HepG2 (cell line): ENCODE measurements at regions not wholly inside any gene's neighbourhood (a gene's known extent, or its start where the extent isn't known, plus 50 kb on each side); places are given as distances from the start of the nearest gene placed in this dataset.

ENCODE experiments used
- ATAC-seq: fragments of 200-7000 bp; cut with Tn5 transposase; 3 replicates; pipeline ENCODE4 v1.9.1; 2020; ENCODE audit warnings: mild to moderate bottlenecking, moderate library complexity
- BruUV-seq: library from RNA; stranded (reverse); fragments of 400-500 nt; replicated peaks from 2 replicates; lab custom pipeline; 2021; lab: Mats Ljungman, UMichigan
- CTCF ChIA-PET: fragments of 300-600 bp; formaldehyde crosslinking; extraction: SDS; loops from one replicate; lab custom pipeline; 2021; ENCODE audit warnings: low total read pairs, inconsistent platforms, low intra/inter-chr PET ratio; lab: Yijun Ruan, JAX
- POLR2A ChIA-PET: fragments of 350-600 bp; sonication (Branson Sonifier 250); formaldehyde crosslinking; loops from one replicate; lab custom pipeline; 2020; ENCODE audit warnings: antibody characterized with exemption, inconsistent platforms; lab: Yijun Ruan, JAX
- DNase-seq: peaks from one replicate; pipeline ENCODE4 v3.0.0-alpha.2; 2015; ENCODE audit warnings: low spot score
- FAIRE-seq: peaks from 3 replicates; lab custom pipeline; 2011; peaks lifted over from hg19 to GRCh38; lab: Jason Lieb, UNC
- H2AFZ ChIP-seq: one replicate; pipeline ENCODE4 v1.6.1; 2011; ENCODE audit warnings: low read length, inconsistent platforms
- H3K27ac ChIP-seq: fragments of 300-600 bp; 3 replicates; pipeline ENCODE4 v1.8.0; 2011; ENCODE audit warnings: mixed run types, mild to moderate bottlenecking, mixed read lengths, low read length, inconsistent platforms; ENCODE audit not compliant: insufficient read depth; ENCODE audit errors: extremely low read length
- H3K27me3 ChIP-seq, 2 experiments: fragments of 200-600 bp in 1 of 2; 2 replicates in 1 of 2; 3 replicates in 1 of 2; pipeline versions ENCODE4 v1.6.0 to v1.8.0; 2011; ENCODE audit warnings: low read length in 2 of 2, mild to moderate bottlenecking in 2 of 2, moderate library complexity in 2 of 2, inconsistent platforms in 1 of 2; ENCODE audit not compliant: insufficient read depth in 2 of 2, control insufficient read depth in 1 of 2
- H3K36me3 ChIP-seq, 2 experiments: fragments of 200-600 bp in 1 of 2; replicated peaks in 1 of 2; 2 replicates in 1 of 2; 3 replicates in 1 of 2; pipeline versions ENCODE4 v1.5.1 to v1.8.0; 2011; ENCODE audit warnings: low read length in 2 of 2, inconsistent platforms in 1 of 2; ENCODE audit not compliant: insufficient read depth in 2 of 2, control insufficient read depth in 1 of 2
- H3K4me1 ChIP-seq: 2 replicates; pipeline ENCODE4 v1.5.1; 2012; ENCODE audit warnings: low read length, inconsistent platforms; ENCODE audit not compliant: insufficient read depth
- H3K4me2 ChIP-seq: 2 replicates; pipeline ENCODE4 v1.6.0; 2011; ENCODE audit warnings: low read depth, low read length, inconsistent platforms
- H3K4me3 ChIP-seq, 3 experiments: fragments of 200-600 bp in 1 of 3; sonication (generic), shearing (Covaris generic) in 1 of 3; replicated peaks in 1 of 3; 2 replicates each; pipeline ENCODE4 v1.5.1; 2011 to 2016; ENCODE audit warnings: low read length in 3 of 3, inconsistent platforms in 2 of 3, low read depth in 2 of 3, mild to moderate bottlenecking in 2 of 3, control low read depth in 1 of 3, mixed read lengths in 1 of 3; ENCODE audit not compliant: insufficient read depth in 1 of 3
- H3K79me2 ChIP-seq: one replicate; pipeline ENCODE4 v1.6.1; 2011; ENCODE audit warnings: low read length, inconsistent platforms; ENCODE audit not compliant: insufficient read depth
- H3K9ac ChIP-seq: 2 replicates; pipeline ENCODE4 v1.6.0; 2011; ENCODE audit warnings: mild to moderate bottlenecking, low read depth, low read length, inconsistent platforms; ENCODE audit not compliant: insufficient read depth
- H3K9me3 ChIP-seq: 2 replicates; pipeline ENCODE4 v1.5.1; 2012; ENCODE audit warnings: mild to moderate bottlenecking, low read length
- H4K20me1 ChIP-seq: 2 replicates; pipeline ENCODE4 v1.6.0; 2011; ENCODE audit warnings: inconsistent platforms, mild to moderate bottlenecking, low read length, moderate library complexity; ENCODE audit not compliant: insufficient read depth
- JARID2 ChIP-seq: sonication (generic); formaldehyde crosslinking; IDR thresholded peaks from 2 replicates; pipeline ENCODE4 v1.8.1; 2023; ENCODE audit warnings: missing genetic modification reagents, inconsistent platforms; ENCODE audit not compliant: insufficient replicate concordance
- JUNB ChIP-seq: sonication (generic); formaldehyde crosslinking; IDR thresholded peaks from 2 replicates; pipeline ENCODE4 v1.8.0; 2022; ENCODE audit warnings: missing genetic modification reagents, mild to moderate bottlenecking, borderline replicate concordance
- MAF1 ChIP-seq: sonication (generic); formaldehyde crosslinking; IDR thresholded peaks from 2 replicates; pipeline ENCODE4 v1.5.0; 2020; ENCODE audit warnings: missing genetic modification reagents, borderline replicate concordance
- MIER3 ChIP-seq: IDR thresholded peaks from 2 replicates; pipeline ENCODE4 v1.6.1; 2016; ENCODE audit warnings: missing compliant biosample characterization, borderline replicate concordance
- ZNF138 ChIP-seq: sonication (generic); formaldehyde crosslinking; IDR thresholded peaks from 2 replicates; pipeline ENCODE4 v1.5.0; 2020; ENCODE audit warnings: mild to moderate bottlenecking, low read depth, missing genetic modification reagents
- ZNF3 ChIP-seq: IDR thresholded peaks from 2 replicates; pipeline ENCODE4 v1.7.0; 2017; ENCODE audit warnings: inconsistent platforms
- ZNF329 ChIP-seq: sonication (generic); formaldehyde crosslinking; IDR thresholded peaks from 2 replicates; pipeline ENCODE4 v1.9.0; 2021; ENCODE audit warnings: low read depth, mild to moderate bottlenecking, missing genetic modification reagents
- ZNF780A ChIP-seq: sonication (generic); formaldehyde crosslinking; IDR thresholded peaks from 2 replicates; pipeline ENCODE4 v1.8.0; 2022; ENCODE audit warnings: mild to moderate bottlenecking, missing genetic modification reagents, moderate library complexity
- WGBS: methylation state at CpG from one replicate; pipeline ENCODE4 v1.1.6; 2017; ENCODE audit warnings: low lambda C conversion rate; 5-methylcytosine and 5-hydroxymethylcytosine counted together
- in situ Hi-C: cut with HindIII; loops from 2 replicates; pipeline ENCODE4 v1.10.0; 2017; ENCODE audit warnings: low pct_unique_long_range_greater_than_20kb; ENCODE audit not compliant: extremely low pct_ligation_motif_present
- intact Hi-C: fragments of 100-400 bp; cut with micrococcal nuclease; formaldehyde crosslinking; loops from one replicate; pipeline ENCODE4 v1.10.0; 2022; ENCODE audit not compliant: unreplicated experiment
- TF ChIP-seq, protein P1 (sequence below): sonication (generic); formaldehyde crosslinking; conservative IDR thresholded peaks from 2 replicates; pipeline ENCODE4 v1.4.0; 2020; ENCODE audit warnings: mild to moderate bottlenecking, missing genetic modification reagents, moderate library complexity
- TF ChIP-seq, protein P2 (sequence below): sonication (generic); formaldehyde crosslinking; IDR thresholded peaks from 2 replicates; pipeline ENCODE4 v1.8.0; 2022; ENCODE audit warnings: mild to moderate bottlenecking, missing genetic modification reagents, moderate library complexity

DNA sequence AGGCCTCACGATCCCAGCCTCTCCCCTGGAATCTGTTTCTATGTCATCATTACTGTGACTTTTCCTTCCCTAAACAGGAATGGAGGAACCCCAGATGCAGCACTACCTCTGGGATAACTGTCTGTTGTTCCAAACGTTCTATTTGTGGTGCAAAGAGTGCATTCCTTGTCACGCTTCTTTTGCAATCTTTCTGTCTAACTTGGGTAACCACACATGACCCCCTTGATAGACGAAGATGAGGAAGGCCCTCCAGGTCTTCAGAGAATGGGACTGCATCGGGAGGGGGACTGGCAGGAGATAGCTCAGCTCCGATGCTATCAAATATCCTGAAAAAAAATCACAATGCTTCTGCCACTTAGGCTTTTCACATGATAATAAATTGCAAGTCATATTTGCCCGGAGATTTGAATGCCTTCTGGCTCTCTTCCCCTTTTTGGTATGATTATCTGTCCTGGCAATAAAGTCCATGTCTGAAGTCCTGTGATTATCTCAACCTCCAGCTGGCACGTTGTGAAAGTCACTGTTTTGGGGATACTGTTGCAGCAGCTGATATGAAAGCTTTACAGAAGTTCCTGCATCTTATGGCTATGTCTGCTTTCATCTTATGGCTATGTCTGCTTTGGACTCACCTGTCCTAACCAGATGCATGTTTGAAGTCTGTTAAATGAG, 148.7 kb upstream of the LMO4 start:
- CTCF ChIA-PET = no interaction called here

DNA sequence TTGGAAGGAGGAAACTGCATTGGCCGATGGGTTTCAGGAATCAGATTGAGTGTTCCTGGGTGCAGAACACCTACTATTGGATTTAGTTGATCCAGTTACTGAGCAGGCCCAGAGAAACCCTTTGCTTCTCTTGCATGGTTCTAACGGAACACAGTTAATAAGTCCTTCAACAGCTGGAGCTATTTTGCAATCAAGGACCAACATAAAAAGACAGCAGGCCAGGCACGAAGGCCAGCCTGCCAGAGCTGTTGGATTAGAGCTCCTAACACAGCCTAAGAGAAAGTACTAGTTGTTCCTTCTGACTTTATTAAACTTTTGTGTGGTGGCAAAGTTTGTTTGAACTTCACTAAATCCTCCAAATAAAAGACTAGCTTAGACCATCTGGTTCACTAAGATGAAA, 148.0 kb upstream of the LMO4 start:
- FAIRE-seq (no peak), ATAC-seq (no peak), DNase-seq (no peak)
- Histone ChIP-seq H4K20me1 (no peaks in the 10 kb centered on the region), H3K27me3 (peaks cover 0 to 8% of the 10 kb centered on the region in 2 experiments; a peak in 3 of 5 replicates), H2AFZ (no peak overlapping the region), H3K9me3 (no peaks in the 10 kb centered on the region), H3K36me3 (no peaks in the 10 kb centered on the region), H3K4me3 (no peak overlapping the region), H3K27ac (no peak overlapping the region), H3K4me1 (no peaks in the 10 kb centered on the region), H3K79me2 (no peaks in the 10 kb centered on the region), H3K4me2 (no peak overlapping the region), H3K9ac (no peak overlapping the region)
- ChIA-PET POLR2A (no interaction called here), CTCF (no interaction called here)
- intact Hi-C loops = no loop called here
- 0% methylated on average over 3 of the region's 3 CpGs for WGBS
- BruUV-seq = no TSS peak
- in situ Hi-C loops = no loop called here
- TF ChIP-seq JUNB (CRISPR knock-in tag) (no peak), ZNF3 (CRISPR knock-in tag) (no peak), MIER3 (CRISPR knock-in tag) (no peak), ZNF329 (no peak), ZNF138 (CRISPR knock-in tag) (no peak), ZNF780A (CRISPR knock-in tag) (no peak), MAF1 (CRISPR knock-in tag) (no peak), JARID2 (CRISPR knock-in tag) (no peak)
- TF ChIP-seq, protein P1, sequence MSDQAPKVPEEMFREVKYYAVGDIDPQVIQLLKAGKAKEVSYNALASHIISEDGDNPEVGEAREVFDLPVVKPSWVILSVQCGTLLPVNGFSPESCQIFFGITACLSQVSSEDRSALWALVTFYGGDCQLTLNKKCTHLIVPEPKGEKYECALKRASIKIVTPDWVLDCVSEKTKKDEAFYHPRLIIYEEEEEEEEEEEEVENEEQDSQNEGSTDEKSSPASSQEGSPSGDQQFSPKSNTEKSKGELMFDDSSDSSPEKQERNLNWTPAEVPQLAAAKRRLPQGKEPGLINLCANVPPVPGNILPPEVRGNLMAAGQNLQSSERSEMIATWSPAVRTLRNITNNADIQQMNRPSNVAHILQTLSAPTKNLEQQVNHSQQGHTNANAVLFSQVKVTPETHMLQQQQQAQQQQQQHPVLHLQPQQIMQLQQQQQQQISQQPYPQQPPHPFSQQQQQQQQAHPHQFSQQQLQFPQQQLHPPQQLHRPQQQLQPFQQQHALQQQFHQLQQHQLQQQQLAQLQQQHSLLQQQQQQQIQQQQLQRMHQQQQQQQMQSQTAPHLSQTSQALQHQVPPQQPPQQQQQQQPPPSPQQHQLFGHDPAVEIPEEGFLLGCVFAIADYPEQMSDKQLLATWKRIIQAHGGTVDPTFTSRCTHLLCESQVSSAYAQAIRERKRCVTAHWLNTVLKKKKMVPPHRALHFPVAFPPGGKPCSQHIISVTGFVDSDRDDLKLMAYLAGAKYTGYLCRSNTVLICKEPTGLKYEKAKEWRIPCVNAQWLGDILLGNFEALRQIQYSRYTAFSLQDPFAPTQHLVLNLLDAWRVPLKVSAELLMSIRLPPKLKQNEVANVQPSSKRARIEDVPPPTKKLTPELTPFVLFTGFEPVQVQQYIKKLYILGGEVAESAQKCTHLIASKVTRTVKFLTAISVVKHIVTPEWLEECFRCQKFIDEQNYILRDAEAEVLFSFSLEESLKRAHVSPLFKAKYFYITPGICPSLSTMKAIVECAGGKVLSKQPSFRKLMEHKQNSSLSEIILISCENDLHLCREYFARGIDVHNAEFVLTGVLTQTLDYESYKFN = no peak

More for the DNA sequence above, 148.7 kb upstream of the LMO4 start:
- Histone ChIP-seq H3K27ac (no peak overlapping the region), H4K20me1 (no peaks in the 10 kb centered on the region), H3K4me2 (no peak overlapping the region), H3K9ac (no peak overlapping the region), H3K79me2 (no peaks in the 10 kb centered on the region), H3K36me3 (no peaks in the 10 kb centered on the region), H3K4me3 (no peak overlapping the region), H3K9me3 (no peaks in the 10 kb centered on the region), H3K27me3 (peaks cover 0 to 8% of the 10 kb centered on the region in 2 experiments; a peak in 3 of 5 replicates), H2AFZ (no peak overlapping the region), H3K4me1 (no peaks in the 10 kb centered on the region)
- intact Hi-C loops = no loop called here
- no TSS peak for BruUV-seq
- in situ Hi-C loops = no loop called here
- TF ChIP-seq, protein P2, sequence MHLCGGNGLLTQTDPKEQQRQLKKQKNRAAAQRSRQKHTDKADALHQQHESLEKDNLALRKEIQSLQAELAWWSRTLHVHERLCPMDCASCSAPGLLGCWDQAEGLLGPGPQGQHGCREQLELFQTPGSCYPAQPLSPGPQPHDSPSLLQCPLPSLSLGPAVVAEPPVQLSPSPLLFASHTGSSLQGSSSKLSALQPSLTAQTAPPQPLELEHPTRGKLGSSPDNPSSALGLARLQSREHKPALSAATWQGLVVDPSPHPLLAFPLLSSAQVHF (CRISPR knock-in tag) = no peak
- POLR2A ChIA-PET = no interaction called here
- DNase-seq = no peak
- no peak for FAIRE-seq
- WGBS = 2% methylated on average over 8 of the region's 8 CpGs
- ATAC-seq = no peak
